ENCODE measurements at regions not wholly inside any gene's neighbourhood (a gene's known extent, or its start where the extent isn't known, plus 50 kb on each side); places are given as distances from the start of the nearest gene placed in this dataset.

- Mint-ChIP-seq H3K4me1 (ENCODE audit: low read depth, unreplicated experiment) (peaks cover 12% of the 10 kb centered on the region), H3K36me3 (ENCODE audit: unreplicated experiment) (no peaks in the 10 kb centered on the region), H3K9me3 (ENCODE audit: unreplicated experiment) (peaks cover 2% of the 10 kb centered on the region), H3K27me3 (ENCODE audit: unreplicated experiment) (no peaks in the 10 kb centered on the region), H3K4me3 (ENCODE audit: unreplicated experiment) (no peak overlapping the region), H3K27ac (ENCODE audit: unreplicated experiment) (no peak overlapping the region)
- TF ChIP-seq CTCF (IDR thresholded peaks at IDR 0.05; ENCODE audit: partially characterized antibody, unreplicated experiment) = no peak
- no peak for DNase-seq
Measured at GRCh38 chr15:70290708-70291107, 193.0 kb upstream of the TLE3 start.

GRCh38 chr15:70289191-70289955, 191.7 kb upstream of the TLE3 start:
- Mint-ChIP-seq H3K4me3 (ENCODE audit: unreplicated experiment) (no peak overlapping the region), H3K4me1 (ENCODE audit: low read depth, unreplicated experiment) (peaks cover 16% of the 10 kb centered on the region), H3K27ac (ENCODE audit: unreplicated experiment) (no peak overlapping the region), H3K27me3 (ENCODE audit: unreplicated experiment) (no peaks in the 10 kb centered on the region), H3K9me3 (ENCODE audit: unreplicated experiment) (peaks cover 2% of the 10 kb centered on the region), H3K36me3 (ENCODE audit: unreplicated experiment) (no peaks in the 10 kb centered on the region)
- TF ChIP-seq CTCF (IDR thresholded peaks at IDR 0.05; ENCODE audit: partially characterized antibody, unreplicated experiment) = no peak
- no peak for DNase-seq

GRCh38 chr15:70286113-70286806, 188.5 kb upstream of the TLE3 start:
- Mint-ChIP-seq H3K4me3 (ENCODE audit: unreplicated experiment) (no peak overlapping the region), H3K27ac (ENCODE audit: unreplicated experiment) (no peak overlapping the region), H3K9me3 (ENCODE audit: unreplicated experiment) (peaks cover 6% of the 10 kb centered on the region), H3K4me1 (ENCODE audit: low read depth, unreplicated experiment) (peaks cover 16% of the 10 kb centered on the region), H3K36me3 (ENCODE audit: unreplicated experiment) (no peaks in the 10 kb centered on the region), H3K27me3 (ENCODE audit: unreplicated experiment) (no peaks in the 10 kb centered on the region)
- no peak for TF ChIP-seq CTCF (IDR thresholded peaks at IDR 0.05; ENCODE audit: partially characterized antibody, unreplicated experiment)
- peak; percentile 36 for DNase-seq

- peaks cover 6% of the 10 kb centered on the region for H3K9me3 Mint-ChIP-seq (ENCODE audit: unreplicated experiment)
- no peak for TF ChIP-seq CTCF (IDR thresholded peaks at IDR 0.05; ENCODE audit: partially characterized antibody, unreplicated experiment)
- H3K27ac Mint-ChIP-seq (ENCODE audit: unreplicated experiment) = no peak overlapping the region
- H3K4me1 Mint-ChIP-seq (ENCODE audit: low read depth, unreplicated experiment) = peaks cover 11% of the 10 kb centered on the region
- H3K27me3 Mint-ChIP-seq (ENCODE audit: unreplicated experiment) = no peaks in the 10 kb centered on the region
- H3K4me3 Mint-ChIP-seq (ENCODE audit: unreplicated experiment) = no peak overlapping the region
- H3K36me3 Mint-ChIP-seq (ENCODE audit: unreplicated experiment) = no peaks in the 10 kb centered on the region
- no peak for DNase-seq
Measured at GRCh38 chr15:70284438-70285214, 186.9 kb upstream of the TLE3 start.
